Glutamatergic neuron (in vitro differentiated cells): ENCODE measurements at regions not wholly inside any gene's neighbourhood (a gene's known extent, or its start where the extent isn't known, plus 50 kb on each side); places are given as distances from the start of the nearest gene placed in this dataset.
"Not testable (repeated sequence)": the region's sequence is repeated elsewhere in the genome, so short reads cannot be mapped to it uniquely, and the experiment has no call there.

Source experiments
- DNase-seq: peaks from one replicate; pipeline ENCODE4 v3.0.0; 2022
- H3K27ac Mint-ChIP-seq: one replicate; pipeline ENCODE4 v1.8.0; 2020; ENCODE audit warnings: mild to moderate bottlenecking, mixed read lengths, inconsistent platforms; ENCODE audit not compliant: unreplicated experiment
- H3K27me3 Mint-ChIP-seq: one replicate; pipeline ENCODE4 v1.8.0; 2020; ENCODE audit warnings: mild to moderate bottlenecking, moderate library complexity, mixed read lengths, inconsistent platforms; ENCODE audit not compliant: unreplicated experiment
- H3K36me3 Mint-ChIP-seq: one replicate; pipeline ENCODE4 v1.8.0; 2020; ENCODE audit warnings: mild to moderate bottlenecking, mixed read lengths, inconsistent platforms; ENCODE audit not compliant: unreplicated experiment
- H3K4me1 Mint-ChIP-seq: one replicate; pipeline ENCODE4 v1.8.0; 2020; ENCODE audit warnings: mild to moderate bottlenecking, low read depth, mixed read lengths, inconsistent platforms; ENCODE audit not compliant: unreplicated experiment
- H3K4me3 Mint-ChIP-seq: one replicate; pipeline ENCODE4 v1.8.0; 2020; ENCODE audit warnings: mild to moderate bottlenecking, mixed read lengths, inconsistent platforms; ENCODE audit not compliant: unreplicated experiment
- H3K9me3 Mint-ChIP-seq: one replicate; pipeline ENCODE4 v1.8.0; 2020; ENCODE audit warnings: mild to moderate bottlenecking, moderate library complexity, mixed read lengths, inconsistent platforms; ENCODE audit not compliant: unreplicated experiment
- CTCF ChIP-seq: fragments of 200-600 bp; sonication (generic); IDR thresholded peaks from one replicate; pipeline ENCODE4 v1.5.0; 2021; ENCODE audit not compliant: partially characterized antibody, unreplicated experiment

GRCh38 chr3:161695811-161696210, 199.2 kb downstream of the OTOL1 start:
- no peak for DNase-seq
- no peaks in the 10 kb centered on the region for H3K27me3 Mint-ChIP-seq
- H3K27ac Mint-ChIP-seq, result no peak overlapping the region
- H3K4me1 Mint-ChIP-seq, result no peaks in the 10 kb centered on the region
- no peaks in the 10 kb centered on the region for H3K9me3 Mint-ChIP-seq
- H3K4me3 Mint-ChIP-seq, result no peak overlapping the region
- TF ChIP-seq CTCF, result no peak
- no peaks in the 10 kb centered on the region for H3K36me3 Mint-ChIP-seq

GRCh38 chr3:161700998-161701397, 204.4 kb downstream of the OTOL1 start:
- H3K27ac Mint-ChIP-seq, result no peak overlapping the region
- no peaks in the 10 kb centered on the region for H3K27me3 Mint-ChIP-seq
- no peak overlapping the region for H3K4me3 Mint-ChIP-seq
- no peak for DNase-seq
- no peaks in the 10 kb centered on the region for H3K36me3 Mint-ChIP-seq
- TF ChIP-seq CTCF, result no peak
- H3K9me3 Mint-ChIP-seq, result no peaks in the 10 kb centered on the region
- H3K4me1 Mint-ChIP-seq, result no peaks in the 10 kb centered on the region

DNA sequence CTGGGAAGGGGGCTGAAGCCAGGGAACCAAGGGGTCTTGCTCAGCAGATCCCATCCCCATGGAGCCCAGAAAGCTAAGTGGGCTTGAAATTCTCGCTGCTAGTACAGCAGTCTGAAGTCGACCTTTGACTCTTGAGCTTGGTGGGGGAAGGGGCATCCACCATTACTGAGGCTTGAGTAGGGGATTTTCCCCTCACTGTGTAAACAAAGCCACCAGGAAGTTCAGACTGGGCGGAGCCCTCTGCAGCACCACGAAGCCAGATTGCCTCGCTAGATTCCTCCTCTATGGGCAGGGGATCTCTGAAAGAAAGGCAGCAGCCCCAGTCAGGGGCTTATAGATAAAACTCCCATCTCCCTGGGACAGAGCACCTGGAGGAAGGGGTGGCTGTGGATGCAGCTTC, 210.6 kb downstream of the OTOL1 start:
- H3K27me3 Mint-ChIP-seq, H3K27ac Mint-ChIP-seq, H3K4me1 Mint-ChIP-seq, H3K9me3 Mint-ChIP-seq, H3K36me3 Mint-ChIP-seq, H3K4me3 Mint-ChIP-seq, DNase-seq: not testable (repeated sequence)

GRCh38 chr3:161713731-161714130, 217.1 kb downstream of the OTOL1 start:
- H3K4me3 Mint-ChIP-seq, result no peak overlapping the region
- peaks cover 4% of the 10 kb centered on the region for H3K9me3 Mint-ChIP-seq
- H3K27ac Mint-ChIP-seq, result no peak overlapping the region
- peaks cover 1% of the 10 kb centered on the region for H3K27me3 Mint-ChIP-seq
- H3K4me1 Mint-ChIP-seq, result peaks cover 4% of the 10 kb centered on the region
- no peaks in the 10 kb centered on the region for H3K36me3 Mint-ChIP-seq
- TF ChIP-seq CTCF, result no peak
- DNase-seq, result no peak

GRCh38 chr3:161731968-161732367, 235.4 kb downstream of the OTOL1 start:
- DNase-seq, result no peak
- H3K36me3 Mint-ChIP-seq, result no peaks in the 10 kb centered on the region
- no peaks in the 10 kb centered on the region for H3K9me3 Mint-ChIP-seq
- no peak for TF ChIP-seq CTCF
- H3K27me3 Mint-ChIP-seq, result peaks cover 1% of the 10 kb centered on the region
- H3K27ac Mint-ChIP-seq, result no peak overlapping the region
- no peak overlapping the region for H3K4me3 Mint-ChIP-seq
- H3K4me1 Mint-ChIP-seq, result no peaks in the 10 kb centered on the region

DNA sequence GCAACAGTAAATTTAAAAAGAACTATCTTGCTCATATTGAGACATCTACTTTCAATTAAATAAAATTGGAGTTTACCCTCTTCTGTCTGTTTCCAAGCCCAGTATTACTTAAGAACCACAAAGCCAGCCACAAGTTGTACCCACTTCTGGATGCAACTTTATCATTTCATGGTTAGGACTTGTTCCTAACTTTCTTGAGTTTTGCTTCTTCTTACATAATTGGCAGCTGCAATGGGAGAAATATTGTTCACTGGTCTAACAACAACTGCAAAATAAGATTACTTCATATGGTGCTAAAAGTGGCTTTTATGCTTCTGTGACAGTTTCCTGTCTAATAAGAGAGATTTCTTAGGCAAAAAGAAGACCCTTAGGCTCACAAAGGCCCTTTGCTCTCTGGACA, 240.6 kb downstream of the OTOL1 start:
- Mint-ChIP-seq H3K4me1 (no peaks in the 10 kb centered on the region), H3K27me3 (peaks cover 1% of the 10 kb centered on the region)

More for the DNA sequence above, 240.6 kb downstream of the OTOL1 start:
- DNase-seq, result no peak
- H3K27ac Mint-ChIP-seq, result no peak overlapping the region
- no peaks in the 10 kb centered on the region for H3K9me3 Mint-ChIP-seq
- H3K4me3 Mint-ChIP-seq, result no peak overlapping the region
- H3K36me3 Mint-ChIP-seq, result no peaks in the 10 kb centered on the region
- TF ChIP-seq CTCF, result no peak
